Mesodermal cell (in vitro differentiated cells): ENCODE measurements at regions not wholly inside any gene's neighbourhood (a gene's known extent, or its start where the extent isn't known, plus 50 kb on each side); places are given as distances from the start of the nearest gene placed in this dataset.
"Not testable (repeated sequence)": the region's sequence is repeated elsewhere in the genome, so short reads cannot be mapped to it uniquely, and the experiment has no call there.

Source experiments
- H3K27ac ChIP-seq: 2 replicates; pipeline ENCODE4 v1.7.0; 2013; ENCODE audit warnings: mild to moderate bottlenecking, low read depth, low read length, moderate library complexity; ENCODE audit not compliant: severe bottlenecking
- H3K36me3 ChIP-seq: 2 replicates; pipeline ENCODE4 v1.7.1; 2013; ENCODE audit warnings: mild to moderate bottlenecking, low read length, moderate library complexity; ENCODE audit not compliant: control insufficient read depth, insufficient read depth
- H3K4me1 ChIP-seq: one replicate; pipeline ENCODE4 v1.7.1; 2013; ENCODE audit warnings: mild to moderate bottlenecking, low read length; ENCODE audit not compliant: insufficient read depth, control insufficient read depth, poor library complexity, severe bottlenecking
- H3K4me3 ChIP-seq: 2 replicates; pipeline ENCODE4 v1.7.0; 2013; ENCODE audit warnings: low read length, control low read depth, mild to moderate bottlenecking; ENCODE audit not compliant: insufficient read depth, poor library complexity, severe bottlenecking; ENCODE audit errors: extremely low read depth
- H3K9me3 ChIP-seq: 2 replicates; pipeline ENCODE4 v1.7.1; 2013; ENCODE audit warnings: mild to moderate bottlenecking, low read length, moderate library complexity; ENCODE audit not compliant: control insufficient read depth
- WGBS, 2 experiments: methylation state at CpG; one replicate each; pipeline ENCODE4 v1.1.5; 2013; ENCODE audit warnings: missing lambda C conversion rate in 2 of 2; ENCODE audit not compliant: insufficient coverage in 2 of 2; 5-methylcytosine and 5-hydroxymethylcytosine counted together

DNA sequence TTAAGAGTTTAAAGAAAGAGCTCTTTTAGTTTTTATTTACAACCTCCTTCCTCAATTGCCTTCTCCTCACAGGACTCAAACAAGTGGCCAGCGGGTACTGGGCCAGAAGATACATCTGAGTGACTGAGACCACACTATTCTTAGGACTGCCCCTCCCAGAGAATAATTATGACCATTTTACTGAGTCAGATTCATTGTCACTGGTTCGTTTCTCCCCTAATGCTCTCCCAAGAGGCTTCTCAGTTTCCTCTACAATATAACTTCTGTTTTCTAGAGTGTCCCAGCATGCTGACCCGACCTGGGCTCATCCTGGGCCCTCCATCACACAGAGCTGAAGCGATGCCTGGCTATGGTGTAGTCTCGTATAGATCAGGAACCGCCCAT lies 279.9 kb downstream of the CD83 start:
- no peaks in the 10 kb centered on the region for H3K4me1 ChIP-seq
- no peak overlapping the region for H3K4me3 ChIP-seq
- no peak overlapping the region for H3K27ac ChIP-seq
- 81 to 89% methylated on average over 1 to 3 of the region's 6 CpGs for WGBS, 2 experiments
- H3K9me3 ChIP-seq = peaks cover 6% of the 10 kb centered on the region
- H3K36me3 ChIP-seq = no peaks in the 10 kb centered on the region

DNA sequence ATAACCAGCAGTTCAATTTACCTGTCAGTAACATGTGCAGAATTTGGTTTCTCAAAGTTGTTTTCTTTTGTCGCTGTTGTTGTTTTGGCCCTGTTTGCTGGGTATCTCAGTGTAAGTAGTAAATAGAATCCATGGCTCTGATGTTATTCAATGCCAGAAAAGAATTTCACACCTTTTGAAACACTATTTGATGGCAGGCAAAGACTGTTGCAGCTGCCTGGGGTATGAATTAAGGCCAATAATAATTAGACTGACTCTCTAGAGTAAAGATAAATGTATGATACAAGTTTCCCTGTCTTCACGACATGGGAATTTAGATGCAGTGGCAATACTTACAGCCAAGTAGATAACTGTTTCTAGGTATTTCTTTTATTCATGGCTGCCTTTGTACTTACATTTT lies 281.4 kb downstream of the CD83 start:
- no peak overlapping the region for H3K27ac ChIP-seq
- no peaks in the 10 kb centered on the region for H3K36me3 ChIP-seq
- H3K4me3 ChIP-seq = no peak overlapping the region
- peaks cover 6% of the 10 kb centered on the region for H3K9me3 ChIP-seq
- no peaks in the 10 kb centered on the region for H3K4me1 ChIP-seq
- 100% methylated on average over 1 of the region's 2 CpGs; no CpG with 5 or more reads in 1 of the 2 experiments for WGBS, 2 experiments

GRCh38 chr6:14399635-14400034 lies 282.1 kb downstream of the CD83 start:
- H3K4me3 ChIP-seq = no peak overlapping the region
- H3K27ac ChIP-seq = no peak overlapping the region
- no peaks in the 10 kb centered on the region for H3K4me1 ChIP-seq
- peaks cover 6% of the 10 kb centered on the region for H3K9me3 ChIP-seq
- 92 to 95% methylated on average over 3 to 5 of the region's 5 CpGs for WGBS, 2 experiments
- H3K36me3 ChIP-seq = no peaks in the 10 kb centered on the region

DNA sequence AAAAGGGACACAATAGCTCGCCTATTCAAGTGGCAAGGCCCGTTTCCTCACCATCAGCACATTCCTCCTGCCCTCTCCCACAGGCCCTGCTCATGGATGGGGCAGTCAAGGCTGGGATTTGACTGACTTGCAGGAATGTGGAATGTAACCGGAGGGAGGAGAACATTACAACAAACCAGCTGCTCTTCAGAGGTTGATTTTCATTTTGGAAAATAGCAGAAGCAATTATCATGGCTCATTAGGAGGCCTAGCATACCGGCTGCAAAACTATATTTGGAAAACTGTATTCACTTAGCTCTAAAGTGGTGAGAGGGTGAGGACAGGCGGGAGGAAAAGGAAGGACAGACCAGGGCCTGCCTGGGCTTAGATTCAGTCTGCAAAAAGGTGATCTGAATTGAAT lies 283.7 kb downstream of the CD83 start:
- WGBS, 2 experiments = 86 to 100% methylated on average over 1 of the region's 5 CpGs
- no peaks in the 10 kb centered on the region for H3K4me1 ChIP-seq
- peaks cover 6% of the 10 kb centered on the region for H3K9me3 ChIP-seq
- no peak overlapping the region for H3K4me3 ChIP-seq
- H3K36me3 ChIP-seq = no peaks in the 10 kb centered on the region
- no peak overlapping the region for H3K27ac ChIP-seq

DNA sequence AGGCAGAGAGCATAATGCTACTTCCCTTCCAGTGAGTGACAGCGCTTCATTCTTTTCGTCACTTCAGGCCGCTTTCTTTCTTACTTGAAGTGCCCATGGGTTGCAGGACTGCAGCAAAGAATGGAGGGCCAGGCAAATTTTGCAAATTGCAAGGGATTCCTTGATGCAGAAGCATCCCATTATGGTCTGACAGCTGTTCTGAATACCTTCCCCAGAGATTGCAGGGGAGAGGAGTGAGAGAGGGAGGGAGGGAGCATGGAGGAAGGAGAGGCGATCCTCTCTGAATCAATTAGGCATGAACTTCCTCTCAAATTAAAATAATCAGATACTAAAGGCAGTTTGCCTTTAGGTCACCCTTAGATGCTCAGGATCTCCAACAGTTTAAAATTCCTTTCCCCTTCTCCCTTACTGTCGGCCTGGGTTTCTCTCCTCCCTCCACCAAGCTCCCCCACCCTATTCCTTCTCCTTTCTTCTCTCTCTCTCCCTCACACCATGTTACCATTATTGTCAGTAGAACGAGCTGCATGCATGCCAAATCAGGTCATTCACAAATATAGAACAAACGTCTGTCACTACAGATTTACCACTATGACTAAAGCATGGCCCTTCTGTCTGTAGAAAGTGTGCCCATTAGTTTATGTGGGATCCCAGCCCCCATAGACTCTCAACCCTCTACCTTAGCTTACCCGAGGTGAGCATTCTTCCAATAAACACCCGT lies 289.2 kb downstream of the CD83 start:
- Histone ChIP-seq H3K4me1 (no peaks in the 10 kb centered on the region), H3K36me3 (no peaks in the 10 kb centered on the region), H3K4me3 (no peak overlapping the region), H3K9me3 (peaks cover 4% of the 10 kb centered on the region), H3K27ac (no peak overlapping the region)
- 58 to 66% methylated on average over 6 of the region's 9 CpGs for WGBS, 2 experiments

- WGBS, 2 experiments = 78 to 100% methylated on average over 2 to 3 of the region's 4 CpGs
- Histone ChIP-seq H3K4me1 (no peaks in the 10 kb centered on the region), H3K27ac (no peak overlapping the region), H3K4me3 (no peak overlapping the region), H3K9me3 (no peaks in the 10 kb centered on the region), H3K36me3 (no peaks in the 10 kb centered on the region)
Measured at GRCh38 chr6:14408446-14408845, 290.9 kb downstream of the CD83 start.

DNA sequence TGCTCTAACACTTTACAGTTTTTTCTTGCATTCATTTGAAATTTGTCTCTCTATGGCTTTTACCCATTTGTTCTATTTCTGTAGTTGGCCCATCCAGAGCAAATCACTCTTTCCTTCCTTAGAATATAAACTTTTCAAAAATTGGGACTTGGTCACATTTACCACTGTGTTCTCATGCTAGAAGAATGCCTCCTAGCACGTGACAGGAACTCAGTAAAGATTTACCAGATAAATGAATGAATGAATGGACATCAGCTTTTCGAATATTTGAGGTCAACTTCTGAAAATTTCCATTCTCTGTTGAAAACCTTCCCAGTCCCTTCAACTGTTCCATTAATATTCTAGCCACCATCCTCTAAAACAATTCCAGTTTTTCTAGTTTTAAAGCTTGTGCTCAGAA lies 294.5 kb downstream of the CD83 start:
- no CpG with 5 or more reads among the region's 2 CpGs for WGBS, 2 experiments
- Histone ChIP-seq H3K4me3 (no peak overlapping the region), H3K36me3 (no peaks in the 10 kb centered on the region)

GRCh38 chr6:14415452-14415851 lies 297.9 kb downstream of the CD83 start:
- no peak overlapping the region for H3K27ac ChIP-seq

More for the DNA sequence above, 294.5 kb downstream of the CD83 start:
- Histone ChIP-seq H3K27ac (no peak overlapping the region), H3K4me1 (no peaks in the 10 kb centered on the region), H3K9me3 (no peaks in the 10 kb centered on the region)

DNA sequence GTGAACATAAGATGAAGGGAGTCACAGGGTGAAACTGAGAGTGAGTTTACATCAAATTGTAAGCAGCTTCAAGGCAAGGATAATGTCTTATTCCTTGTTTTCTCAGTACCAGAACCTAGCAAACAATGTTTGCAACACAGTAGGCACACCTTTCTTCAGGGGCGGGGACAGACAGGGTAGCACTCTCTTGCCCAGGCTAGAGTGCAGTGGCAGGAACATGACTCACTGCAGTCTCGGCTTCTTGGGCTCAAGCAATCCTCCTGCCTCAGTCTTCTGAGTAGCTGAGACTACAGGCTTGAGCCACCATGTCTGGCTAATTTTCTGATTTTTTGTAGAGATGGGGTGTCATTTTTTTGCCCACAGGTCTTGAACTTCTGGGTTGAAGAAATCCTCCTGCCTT lies 299.8 kb downstream of the CD83 start:
- WGBS, 2 experiments = 71 to 87% methylated on average over 2 of the region's 2 CpGs

More at GRCh38 chr6:14415452-14415851, 297.9 kb downstream of the CD83 start:
- no CpG with 5 or more reads among the region's 3 CpGs for WGBS, 2 experiments
- H3K4me3 ChIP-seq = no peak overlapping the region
- no peaks in the 10 kb centered on the region for H3K36me3 ChIP-seq
- H3K4me1 ChIP-seq = no peaks in the 10 kb centered on the region
- no peaks in the 10 kb centered on the region for H3K9me3 ChIP-seq

DNA sequence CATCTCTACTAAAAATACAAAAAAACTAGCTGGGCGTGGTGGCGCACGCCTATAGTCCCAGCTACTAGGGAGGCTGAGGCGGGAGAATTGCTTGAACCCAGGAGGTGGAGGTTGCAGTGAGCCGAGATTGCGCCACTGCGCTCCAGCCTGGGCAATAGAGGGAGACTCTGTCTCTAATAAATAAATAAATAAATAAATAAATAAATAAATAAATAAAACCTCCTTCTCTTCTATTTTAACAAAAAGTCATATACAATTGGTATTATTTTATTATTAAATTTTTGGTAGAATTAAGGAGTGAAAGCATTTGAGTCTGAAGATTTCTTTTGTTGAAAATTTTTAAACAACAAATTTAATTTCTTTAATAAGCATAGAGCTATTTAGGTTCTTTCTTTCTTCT lies 301.7 kb downstream of the CD83 start:
- H3K4me1 ChIP-seq, H3K9me3 ChIP-seq, H3K4me3 ChIP-seq, H3K36me3 ChIP-seq, H3K27ac ChIP-seq: not testable (repeated sequence)
- WGBS, 2 experiments = no CpG with 5 or more reads among the region's 7 CpGs

More for the DNA sequence above, 299.8 kb downstream of the CD83 start:
- Histone ChIP-seq H3K9me3 (no peaks in the 10 kb centered on the region), H3K4me1 (no peaks in the 10 kb centered on the region), H3K36me3 (no peaks in the 10 kb centered on the region), H3K4me3 (no peak overlapping the region), H3K27ac (no peak overlapping the region)

- H3K27ac ChIP-seq = no peak overlapping the region
- no peak overlapping the region for H3K4me3 ChIP-seq
- no peaks in the 10 kb centered on the region for H3K4me1 ChIP-seq
- H3K9me3 ChIP-seq = no peaks in the 10 kb centered on the region
- H3K36me3 ChIP-seq = no peaks in the 10 kb centered on the region
- WGBS, 2 experiments = 86 to 95% methylated on average over 5 to 6 of the region's 6 CpGs
Measured at GRCh38 chr6:14422061-14422460, 304.5 kb downstream of the CD83 start.
